ENCODE measurements at regions not wholly inside any gene's neighbourhood (a gene's known extent, or its start where the extent isn't known, plus 50 kb on each side); places are given as distances from the start of the nearest gene placed in this dataset.

GRCh38 chr4:58553679-58554078, 1443.5 kb upstream of the IGFBP7 start:
- no peak for DNase-seq (ENCODE audit: low read depth)

- DNase-seq (ENCODE audit: low read depth), result no peak
Observed at GRCh38 chr4:58553031-58553430, 1442.8 kb upstream of the IGFBP7 start.

- DNase-seq (ENCODE audit: low read depth), result no peak
Observed at GRCh38 chr4:58551676-58552075, 1441.5 kb upstream of the IGFBP7 start.

- DNase-seq (ENCODE audit: low read depth), result no peak
Observed at GRCh38 chr4:58543465-58543864, 1433.3 kb upstream of the IGFBP7 start.

- no peak for DNase-seq (ENCODE audit: low read depth)
Observed at GRCh38 chr4:58541926-58542325, 1431.7 kb upstream of the IGFBP7 start.

GRCh38 chr4:58522765-58523382, 1412.7 kb upstream of the IGFBP7 start:
- DNase-seq (ENCODE audit: low read depth), result no peak

- no peak for DNase-seq (ENCODE audit: low read depth)
Observed at GRCh38 chr4:58515226-58515625, 1405.0 kb upstream of the IGFBP7 start.

GRCh38 chr4:58514299-58514698, 1404.1 kb upstream of the IGFBP7 start:
- no peak for DNase-seq (ENCODE audit: low read depth)

GRCh38 chr4:58510652-58511051, 1400.5 kb upstream of the IGFBP7 start:
- no peak for DNase-seq (ENCODE audit: low read depth)

GRCh38 chr4:58507079-58507478, 1396.9 kb upstream of the IGFBP7 start:
- no peak for DNase-seq (ENCODE audit: low read depth)

GRCh38 chr4:58502839-58503238, 1392.7 kb upstream of the IGFBP7 start:
- no peak for DNase-seq (ENCODE audit: low read depth)

- DNase-seq (ENCODE audit: low read depth), result no peak
Observed at GRCh38 chr4:58499182-58499581, 1389.0 kb upstream of the IGFBP7 start.

- DNase-seq (ENCODE audit: low read depth), result no peak
Observed at GRCh38 chr4:58491620-58492019, 1381.4 kb upstream of the IGFBP7 start.

GRCh38 chr4:58477950-58478349, 1367.8 kb upstream of the IGFBP7 start:
- no peak for DNase-seq (ENCODE audit: low read depth)

- no peak for DNase-seq (ENCODE audit: low read depth)
Observed at GRCh38 chr4:58477513-58477912, 1367.3 kb upstream of the IGFBP7 start.

- no peak for DNase-seq (ENCODE audit: low read depth)
Observed at GRCh38 chr4:58475097-58475496, 1364.9 kb upstream of the IGFBP7 start.

- DNase-seq (ENCODE audit: low read depth), result no peak
Observed at GRCh38 chr4:58465031-58465430, 1354.8 kb upstream of the IGFBP7 start.

GRCh38 chr4:58456727-58457384, 1346.7 kb upstream of the IGFBP7 start:
- no peak for DNase-seq (ENCODE audit: low read depth)

GRCh38 chr4:58453956-58454355, 1343.8 kb upstream of the IGFBP7 start:
- DNase-seq (ENCODE audit: low read depth), result no peak

- no peak for DNase-seq (ENCODE audit: low read depth)
Observed at GRCh38 chr4:58451707-58452106, 1341.5 kb upstream of the IGFBP7 start.

- DNase-seq (ENCODE audit: low read depth), result no peak
Observed at GRCh38 chr4:58435871-58436270, 1325.7 kb upstream of the IGFBP7 start.

GRCh38 chr4:58413849-58414248, 1303.7 kb upstream of the IGFBP7 start:
- no peak for DNase-seq (ENCODE audit: low read depth)

GRCh38 chr4:58411904-58412303, 1301.7 kb upstream of the IGFBP7 start:
- no peak for DNase-seq (ENCODE audit: low read depth)

GRCh38 chr4:58406762-58407161, 1296.6 kb upstream of the IGFBP7 start:
- no peak for DNase-seq (ENCODE audit: low read depth)
